Activated CD4-positive, alpha-beta memory T cell treated with anti-CD3 and anti-CD28 coated beads for 36 hours (primary cell): ENCODE measurements at regions not wholly inside any gene's neighbourhood (a gene's known extent, or its start where the extent isn't known, plus 50 kb on each side); places are given as distances from the start of the nearest gene placed in this dataset.

ENCODE experiments used
- CTCF ChIA-PET: fragments of 350-600 bp; sonication (Branson Sonifier 250); formaldehyde crosslinking; loops from one replicate; lab custom pipeline; 2021; ENCODE audit warnings: antibody characterized with exemption, inconsistent platforms; lab: Charles Lee
- POLR2A ChIA-PET: fragments of 350-600 bp; sonication (Branson Sonifier 250); formaldehyde crosslinking; loops from one replicate; lab custom pipeline; 2021; ENCODE audit warnings: antibody characterized with exemption; lab: Charles Lee
- DNase-seq: peaks from one replicate; pipeline ENCODE4 v3.0.0-alpha.2; 2020
- H3K27ac Mint-ChIP-seq: one replicate; pipeline ENCODE4 v1.8.0; 2021; ENCODE audit warnings: mixed read lengths
- H3K27me3 Mint-ChIP-seq: one replicate; pipeline ENCODE4 v1.8.0; 2021; ENCODE audit warnings: mixed read lengths
- H3K36me3 Mint-ChIP-seq: one replicate; pipeline ENCODE4 v1.8.0; 2021; ENCODE audit warnings: mixed read lengths
- H3K4me1 Mint-ChIP-seq: one replicate; pipeline ENCODE4 v1.8.0; 2021; ENCODE audit warnings: low read depth, mixed read lengths
- H3K4me3 Mint-ChIP-seq: one replicate; pipeline ENCODE4 v1.8.0; 2021; ENCODE audit warnings: mild to moderate bottlenecking, mixed read lengths
- H3K9me3 Mint-ChIP-seq: one replicate; pipeline ENCODE4 v1.8.0; 2021; ENCODE audit warnings: mixed read lengths
- intact Hi-C: fragments of 100-400 bp; cut with micrococcal nuclease; formaldehyde crosslinking; loops from one replicate; pipeline ENCODE4 v1.15.1; 2023

DNA sequence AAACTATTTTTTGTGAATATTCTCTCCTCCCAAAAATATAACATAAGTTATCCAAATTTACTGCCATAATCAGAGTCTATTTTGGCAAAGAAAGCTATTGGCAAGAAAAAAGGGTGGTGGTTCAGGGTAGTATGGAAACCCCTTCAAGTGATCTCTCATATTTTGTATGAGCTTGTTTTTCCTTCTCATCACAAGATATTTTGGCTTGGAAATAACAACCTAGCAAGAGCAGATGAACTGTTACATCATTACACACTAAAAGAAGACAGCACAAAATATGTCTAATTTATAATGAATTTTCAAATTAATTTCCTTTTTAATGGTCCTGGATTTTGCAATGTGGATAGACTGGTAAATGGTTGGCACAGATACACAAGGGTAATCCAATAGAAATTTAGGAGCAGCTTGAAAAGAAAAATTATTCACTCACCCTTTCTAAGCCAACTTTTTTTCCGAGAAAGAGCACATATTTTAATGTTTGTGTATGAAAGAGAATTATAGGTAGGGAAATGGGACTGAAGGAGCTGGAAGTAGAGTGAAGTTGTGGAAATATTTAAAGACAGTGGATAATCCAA is 225.1 kb downstream of the EFNB2 start:
- no peaks in the 10 kb centered on the region for H3K27me3 Mint-ChIP-seq
- no peak overlapping the region for H3K4me3 Mint-ChIP-seq
- no peaks in the 10 kb centered on the region for H3K4me1 Mint-ChIP-seq
- H3K36me3 Mint-ChIP-seq: no peaks in the 10 kb centered on the region
- ChIA-PET POLR2A (no interaction called here), CTCF (no interaction called here)
- H3K27ac Mint-ChIP-seq: no peak overlapping the region
- no peak for DNase-seq
- peaks cover 7% of the 10 kb centered on the region for H3K9me3 Mint-ChIP-seq
- intact Hi-C loops: no loop called here

DNA sequence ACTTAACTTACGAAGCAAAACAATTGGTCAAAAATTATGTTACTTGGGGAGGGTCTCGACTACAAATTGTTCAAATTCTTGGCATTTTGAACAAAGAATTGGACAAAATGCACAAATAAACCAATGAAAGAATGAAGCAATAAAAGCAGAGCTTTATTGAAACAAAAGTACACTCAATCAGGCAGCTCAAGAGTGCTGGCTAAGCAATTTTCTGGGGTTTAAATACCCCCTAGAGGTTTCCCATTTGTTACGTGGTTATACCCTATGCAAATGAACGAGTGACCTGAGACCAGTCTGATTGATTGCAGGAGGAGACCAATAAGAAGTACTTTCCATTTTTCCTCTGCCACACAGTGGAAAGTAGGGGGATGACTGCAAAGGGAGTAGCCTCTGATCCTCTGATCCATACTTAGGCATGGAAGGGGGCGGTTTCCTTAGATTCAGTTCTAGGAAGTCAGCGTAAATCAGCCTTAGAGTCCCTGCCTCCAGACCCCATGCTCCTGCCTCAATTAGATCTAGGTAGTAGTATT is 228.6 kb downstream of the EFNB2 start:
- intact Hi-C loops: no loop called here
- peaks cover 12% of the 10 kb centered on the region for H3K9me3 Mint-ChIP-seq
- DNase-seq: no peak
- H3K27ac Mint-ChIP-seq: no peak overlapping the region
- POLR2A ChIA-PET: no interaction called here
- CTCF ChIA-PET: no interaction called here
- no peak overlapping the region for H3K4me3 Mint-ChIP-seq
- no peaks in the 10 kb centered on the region for H3K27me3 Mint-ChIP-seq
- H3K36me3 Mint-ChIP-seq: no peaks in the 10 kb centered on the region
- no peaks in the 10 kb centered on the region for H3K4me1 Mint-ChIP-seq

DNA sequence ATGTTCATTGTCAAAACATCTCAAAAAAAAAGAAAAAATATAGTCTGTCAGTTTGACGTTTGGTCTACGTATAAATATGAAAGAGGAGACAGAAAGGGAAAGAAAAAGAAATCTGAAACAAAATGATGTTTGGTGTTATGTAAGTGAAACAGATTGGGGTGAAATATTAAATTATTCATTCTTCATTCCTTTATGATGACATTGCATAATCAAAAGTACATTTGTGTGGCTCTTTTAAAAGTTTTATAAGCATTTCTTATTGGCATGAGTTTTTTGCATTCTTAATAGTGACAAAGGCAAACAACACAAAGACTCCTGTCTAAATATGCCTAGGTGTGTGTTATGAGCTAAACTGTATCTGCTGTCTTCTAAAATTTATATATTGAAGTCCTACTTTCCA is 232.6 kb downstream of the EFNB2 start:
- Mint-ChIP-seq H3K27ac (no peak overlapping the region), H3K4me3 (no peak overlapping the region), H3K4me1 (no peaks in the 10 kb centered on the region), H3K27me3 (no peaks in the 10 kb centered on the region), H3K36me3 (no peaks in the 10 kb centered on the region), H3K9me3 (peaks cover 12% of the 10 kb centered on the region)
- ChIA-PET POLR2A (no interaction called here), CTCF (no interaction called here)
- intact Hi-C loops: no loop called here
- no peak for DNase-seq

GRCh38 chr13:106302011-106302410 is 233.5 kb downstream of the EFNB2 start:
- H3K36me3 Mint-ChIP-seq: no peaks in the 10 kb centered on the region
- POLR2A ChIA-PET: no interaction called here
- intact Hi-C loops: no loop called here
- peaks cover 6% of the 10 kb centered on the region for H3K9me3 Mint-ChIP-seq
- H3K4me1 Mint-ChIP-seq: no peaks in the 10 kb centered on the region
- H3K27me3 Mint-ChIP-seq: no peaks in the 10 kb centered on the region
- CTCF ChIA-PET: no interaction called here
- no peak overlapping the region for H3K4me3 Mint-ChIP-seq
- no peak overlapping the region for H3K27ac Mint-ChIP-seq
- no peak for DNase-seq

DNA sequence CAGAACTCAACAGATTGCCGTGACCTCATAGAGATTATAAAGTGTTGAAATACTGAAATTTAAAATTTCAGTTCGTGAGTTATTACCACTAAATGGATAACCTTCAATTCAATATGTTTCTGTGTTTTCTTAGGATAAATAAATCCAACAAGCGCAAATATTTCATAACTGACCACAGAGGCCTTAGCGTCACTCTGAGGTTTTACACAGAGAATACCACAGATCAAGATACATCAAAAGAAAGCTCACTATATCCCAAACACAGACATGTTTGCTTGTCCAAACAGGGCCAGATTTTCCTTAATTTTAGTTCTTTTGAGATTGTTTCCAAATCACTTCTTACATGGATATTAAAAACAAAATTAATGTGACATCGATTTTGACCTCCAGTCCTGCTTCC is 235.8 kb downstream of the EFNB2 start:
- POLR2A ChIA-PET: no interaction called here
- no peaks in the 10 kb centered on the region for H3K27me3 Mint-ChIP-seq
- intact Hi-C loops: no loop called here
- no peak overlapping the region for H3K4me3 Mint-ChIP-seq
- no peak overlapping the region for H3K27ac Mint-ChIP-seq
- H3K9me3 Mint-ChIP-seq: peaks cover 6% of the 10 kb centered on the region
- DNase-seq: no peak
- no peaks in the 10 kb centered on the region for H3K36me3 Mint-ChIP-seq
- CTCF ChIA-PET: no interaction called here
- no peaks in the 10 kb centered on the region for H3K4me1 Mint-ChIP-seq

DNA sequence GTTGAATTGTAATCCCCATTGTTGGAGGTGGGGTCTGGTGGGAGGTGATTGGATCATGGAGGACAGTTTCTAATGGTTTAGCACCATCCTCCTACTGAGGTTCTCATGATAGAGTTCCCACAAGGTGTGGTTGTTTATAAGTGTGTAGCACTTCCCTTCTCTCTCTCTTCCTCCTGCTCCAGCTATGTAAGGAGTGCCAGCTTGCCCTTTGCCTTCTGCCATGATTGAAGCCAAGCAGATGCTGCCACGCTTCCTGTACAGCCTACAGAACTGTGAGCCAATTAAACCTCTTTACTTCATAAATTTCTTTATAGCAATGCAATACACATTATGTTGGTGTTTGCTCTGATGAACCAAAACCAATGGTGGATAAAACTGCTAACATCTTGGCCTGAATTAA is 238.2 kb downstream of the EFNB2 start:
- Mint-ChIP-seq H3K4me3 (no peak overlapping the region), H3K4me1 (no peaks in the 10 kb centered on the region)
- intact Hi-C loops: no loop called here

DNA sequence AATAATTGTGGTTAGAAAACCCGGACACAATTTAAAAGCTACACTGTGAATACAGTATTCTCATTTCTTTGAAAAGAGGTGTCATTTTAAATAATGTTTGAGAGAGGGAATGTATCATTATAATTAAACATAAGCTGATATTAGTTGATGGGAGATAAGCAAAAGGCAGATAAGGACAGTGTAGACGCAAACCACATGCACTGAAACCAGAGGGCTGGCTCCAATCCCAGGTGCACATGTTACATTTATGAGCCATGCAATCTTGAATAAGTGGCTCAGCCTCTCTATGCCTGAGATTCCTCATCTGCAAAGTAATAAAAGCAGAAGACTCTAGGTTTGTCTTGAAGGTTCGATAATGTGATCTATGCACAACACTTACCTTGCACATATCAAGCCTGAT is 238.7 kb downstream of the EFNB2 start:
- no peaks in the 10 kb centered on the region for H3K36me3 Mint-ChIP-seq
- no peaks in the 10 kb centered on the region for H3K9me3 Mint-ChIP-seq
- no peak overlapping the region for H3K4me3 Mint-ChIP-seq
- intact Hi-C loops: no loop called here
- H3K27ac Mint-ChIP-seq: no peak overlapping the region
- CTCF ChIA-PET: no interaction called here
- POLR2A ChIA-PET: no interaction called here
- no peaks in the 10 kb centered on the region for H3K4me1 Mint-ChIP-seq
- no peaks in the 10 kb centered on the region for H3K27me3 Mint-ChIP-seq
- DNase-seq: no peak

More for the DNA sequence above, 238.2 kb downstream of the EFNB2 start:
- Mint-ChIP-seq H3K9me3 (no peaks in the 10 kb centered on the region), H3K27ac (no peak overlapping the region), H3K36me3 (no peaks in the 10 kb centered on the region), H3K27me3 (no peaks in the 10 kb centered on the region)
- ChIA-PET CTCF (no interaction called here), POLR2A (no interaction called here)
- no peak for DNase-seq

DNA sequence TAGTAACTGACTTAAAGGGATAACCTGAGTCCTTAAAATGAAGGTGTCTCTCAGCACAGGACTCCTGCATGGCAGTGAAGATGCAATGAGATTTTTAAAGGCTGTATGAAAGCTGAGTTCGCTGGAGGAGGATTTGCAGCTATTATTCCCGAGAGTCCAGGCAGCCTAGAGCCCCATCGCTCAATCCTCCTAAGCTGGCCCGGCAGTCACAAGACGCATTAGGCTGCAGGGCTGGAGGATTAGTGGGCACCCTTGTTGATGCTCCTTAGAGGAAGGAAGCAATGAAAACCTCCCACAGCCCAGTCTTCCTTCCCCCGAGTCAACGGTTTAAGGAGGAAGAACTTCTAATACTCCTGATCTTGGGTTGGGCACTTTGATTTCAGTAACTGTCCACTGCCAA is 239.5 kb downstream of the EFNB2 start:
- no peaks in the 10 kb centered on the region for H3K27me3 Mint-ChIP-seq
- no peaks in the 10 kb centered on the region for H3K4me1 Mint-ChIP-seq
- DNase-seq: no peak
- intact Hi-C loops: no loop called here
- ChIA-PET CTCF (no interaction called here), POLR2A (no interaction called here)
- no peak overlapping the region for H3K27ac Mint-ChIP-seq
- no peaks in the 10 kb centered on the region for H3K9me3 Mint-ChIP-seq
- H3K36me3 Mint-ChIP-seq: no peaks in the 10 kb centered on the region
- no peak overlapping the region for H3K4me3 Mint-ChIP-seq

- Mint-ChIP-seq H3K4me1 (no peaks in the 10 kb centered on the region), H3K27ac (no peak overlapping the region), H3K27me3 (no peaks in the 10 kb centered on the region), H3K4me3 (no peak overlapping the region), H3K36me3 (no peaks in the 10 kb centered on the region), H3K9me3 (no peaks in the 10 kb centered on the region)
- POLR2A ChIA-PET: no interaction called here
- intact Hi-C loops: no loop called here
- DNase-seq: no peak
- CTCF ChIA-PET: no interaction called here
Measured at GRCh38 chr13:106291006-106291405, 244.5 kb downstream of the EFNB2 start.

- Mint-ChIP-seq H3K27ac (no peak overlapping the region), H3K36me3 (no peaks in the 10 kb centered on the region), H3K9me3 (no peaks in the 10 kb centered on the region), H3K4me3 (no peak overlapping the region), H3K27me3 (no peaks in the 10 kb centered on the region), H3K4me1 (no peaks in the 10 kb centered on the region)
- intact Hi-C loops: no loop called here
- ChIA-PET POLR2A (no interaction called here), CTCF (no interaction called here)
- no peak for DNase-seq
Measured at GRCh38 chr13:106287351-106287750, 248.1 kb downstream of the EFNB2 start.

GRCh38 chr13:106286811-106287210 is 248.7 kb downstream of the EFNB2 start:
- intact Hi-C loops: no loop called here
- POLR2A ChIA-PET: no interaction called here

DNA sequence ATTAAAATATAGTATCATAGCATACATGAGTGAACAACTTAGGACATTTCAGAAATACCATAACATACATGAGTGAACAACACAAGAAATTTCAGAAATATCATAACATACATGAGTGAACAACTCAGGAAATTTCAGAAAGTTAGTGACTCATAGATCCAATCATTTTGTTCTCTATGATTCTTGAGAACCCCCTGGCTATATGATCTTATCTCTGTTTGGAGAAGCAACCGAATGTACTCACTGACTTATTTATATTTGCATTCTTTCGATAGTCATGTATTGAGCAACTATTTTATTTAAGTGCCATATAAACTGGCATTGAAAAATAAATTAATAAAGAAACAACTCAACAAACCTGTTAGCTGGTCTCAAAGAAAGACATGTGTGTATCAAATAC is 251.1 kb downstream of the EFNB2 start:
- no peaks in the 10 kb centered on the region for H3K9me3 Mint-ChIP-seq
- H3K36me3 Mint-ChIP-seq: no peaks in the 10 kb centered on the region
- no peaks in the 10 kb centered on the region for H3K27me3 Mint-ChIP-seq
- no peak overlapping the region for H3K27ac Mint-ChIP-seq
- ChIA-PET POLR2A (no interaction called here), CTCF (no interaction called here)
- intact Hi-C loops: no loop called here
- no peaks in the 10 kb centered on the region for H3K4me1 Mint-ChIP-seq
- no peak for DNase-seq
- H3K4me3 Mint-ChIP-seq: no peak overlapping the region

More at GRCh38 chr13:106286811-106287210, 248.7 kb downstream of the EFNB2 start:
- Mint-ChIP-seq H3K27ac (no peak overlapping the region), H3K27me3 (no peaks in the 10 kb centered on the region), H3K36me3 (no peaks in the 10 kb centered on the region), H3K9me3 (no peaks in the 10 kb centered on the region), H3K4me1 (no peaks in the 10 kb centered on the region), H3K4me3 (no peak overlapping the region)
- no peak for DNase-seq
- CTCF ChIA-PET: no interaction called here

- H3K4me3 Mint-ChIP-seq: no peak overlapping the region
- H3K27ac Mint-ChIP-seq: no peak overlapping the region
- H3K36me3 Mint-ChIP-seq: no peaks in the 10 kb centered on the region
- no peaks in the 10 kb centered on the region for H3K9me3 Mint-ChIP-seq
- ChIA-PET POLR2A (no interaction called here), CTCF (no interaction called here)
- DNase-seq: no peak
- no peaks in the 10 kb centered on the region for H3K4me1 Mint-ChIP-seq
- intact Hi-C loops: no loop called here
- no peaks in the 10 kb centered on the region for H3K27me3 Mint-ChIP-seq
Measured at GRCh38 chr13:106281426-106281825, 254.0 kb downstream of the EFNB2 start.
